Retinal pigment epithelial cell (primary cell): ENCODE measurements at regions not wholly inside any gene's neighbourhood (a gene's known extent, or its start where the extent isn't known, plus 50 kb on each side); places are given as distances from the start of the nearest gene placed in this dataset.
"Not testable (repeated sequence)": the region's sequence is repeated elsewhere in the genome, so short reads cannot be mapped to it uniquely, and the experiment has no call there.

ENCODE experiments used
- DNase-seq: peaks from one replicate; pipeline ENCODE4 v3.0.0-alpha.2; 2010; ENCODE audit warnings: low read depth
- H3K4me3 ChIP-seq: 2 replicates; pipeline ENCODE4 v1.5.1; 2011; ENCODE audit warnings: mild to moderate bottlenecking, low read length, control low read depth, moderate library complexity
- CTCF ChIP-seq: conservative IDR thresholded peaks from 2 replicates; pipeline ENCODE4 v1.5.1; 2011; ENCODE audit warnings: low read depth, low read length, control low read depth, inconsistent platforms

GRCh38 chr13:66087269-66087710 lies 1142.8 kb downstream of the PCDH9 start:
- H3K4me3 ChIP-seq: no peak overlapping the region
- DNase-seq: no peak
- no peak for TF ChIP-seq CTCF

GRCh38 chr13:66077132-66077689 lies 1152.9 kb downstream of the PCDH9 start:
- TF ChIP-seq CTCF: no peak
- H3K4me3 ChIP-seq: no peak overlapping the region
- no peak for DNase-seq

- DNase-seq: no peak
- H3K4me3 ChIP-seq: no peak overlapping the region
- TF ChIP-seq CTCF: no peak
Measured at GRCh38 chr13:66076417-66076816, 1153.7 kb downstream of the PCDH9 start.

- H3K4me3 ChIP-seq: no peak overlapping the region
- DNase-seq: no peak
- TF ChIP-seq CTCF: no peak
Measured at GRCh38 chr13:66074018-66074615, 1156.0 kb downstream of the PCDH9 start.

GRCh38 chr13:66072097-66072496 lies 1158.0 kb downstream of the PCDH9 start:
- not testable (repeated sequence) for H3K4me3 ChIP-seq, DNase-seq

GRCh38 chr13:66071608-66072007 lies 1158.5 kb downstream of the PCDH9 start:
- H3K4me3 ChIP-seq: no peak overlapping the region
- no peak for DNase-seq
- no peak for TF ChIP-seq CTCF

- no peak for DNase-seq
- no peak overlapping the region for H3K4me3 ChIP-seq
- no peak for TF ChIP-seq CTCF
Measured at GRCh38 chr13:66071029-66071428, 1159.1 kb downstream of the PCDH9 start.
